Hematopoietic multipotent progenitor cell treated with erythropoietin and hydrocortisone succinate and interleukin-3 and kit ligand, for 15 days (in vitro differentiated cells): ENCODE measurements at regions not wholly inside any gene's neighbourhood (a gene's known extent, or its start where the extent isn't known, plus 50 kb on each side); places are given as distances from the start of the nearest gene placed in this dataset.
"Not testable (repeated sequence)": the region's sequence is repeated elsewhere in the genome, so short reads cannot be mapped to it uniquely, and the experiment has no call there.

Experiments
- DNase-seq: peaks from one replicate; pipeline ENCODE4 v3.0.0-alpha.2; 2015; ENCODE audit warnings: low spot score

- DNase-seq: no peak
Observed at GRCh38 chr4:20122198-20122988, 129.3 kb upstream of the SLIT2 start.

- DNase-seq: no peak
Observed at GRCh38 chr4:20119141-20119540, 132.6 kb upstream of the SLIT2 start.

DNA sequence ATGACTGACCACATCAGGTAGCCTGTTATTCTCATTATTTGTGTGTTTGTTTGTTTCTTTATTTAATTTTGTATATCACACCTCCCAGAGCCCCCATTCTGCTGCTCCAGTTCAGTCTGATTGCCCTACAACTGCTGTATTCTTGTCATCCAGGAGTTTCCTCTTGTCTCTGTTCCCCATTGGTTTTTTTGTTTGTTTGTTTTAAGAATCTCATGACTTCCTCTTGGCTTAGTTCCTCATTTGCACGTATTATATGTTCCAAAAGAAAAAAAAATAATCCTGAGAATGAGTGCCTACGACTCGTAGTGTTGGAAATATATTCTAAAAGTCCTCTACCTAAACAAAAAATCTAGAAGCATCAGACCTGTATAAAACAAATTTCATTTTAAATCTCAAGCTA is 142.3 kb upstream of the SLIT2 start:
- DNase-seq: no peak

DNA sequence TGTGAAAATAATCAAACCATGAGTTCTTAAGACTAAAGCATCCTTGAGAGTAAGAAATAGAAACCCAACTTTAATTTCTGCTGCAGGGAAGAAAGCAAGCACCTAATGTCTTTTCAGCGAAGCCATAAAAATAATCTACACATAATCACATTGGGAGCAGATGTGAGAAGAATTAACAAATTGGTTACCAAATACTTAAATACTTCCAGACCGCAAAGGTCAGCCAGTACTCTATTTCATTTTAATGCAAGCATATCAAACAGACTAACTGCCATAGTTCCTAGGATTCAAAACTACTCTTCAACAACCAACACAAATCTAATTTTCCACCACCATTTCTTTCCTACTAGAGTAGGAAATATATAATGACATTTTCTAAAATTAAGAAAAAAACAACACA is 144.8 kb upstream of the SLIT2 start:
- DNase-seq: no peak

DNA sequence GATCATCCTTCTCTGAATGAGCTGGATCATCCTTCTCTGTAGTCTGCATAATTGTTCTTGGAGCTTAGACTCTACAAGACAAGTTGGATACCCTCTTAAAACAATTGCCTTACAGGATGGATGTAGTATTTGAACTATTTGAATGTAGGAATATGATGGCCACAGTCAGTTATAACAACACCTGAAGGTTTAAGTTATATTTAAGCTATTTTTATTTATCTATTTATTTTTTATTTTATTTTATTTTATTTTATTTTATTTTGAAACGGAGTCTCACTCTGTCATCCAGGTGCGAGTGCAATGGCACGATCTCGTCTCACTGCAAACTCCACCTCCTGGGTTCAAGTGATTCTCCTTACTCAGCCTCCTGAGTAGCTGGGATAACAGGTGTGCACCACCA is 149.9 kb upstream of the SLIT2 start:
- DNase-seq: no peak

- DNase-seq: no peak
Observed at GRCh38 chr4:20096911-20097310, 154.8 kb upstream of the SLIT2 start.

DNA sequence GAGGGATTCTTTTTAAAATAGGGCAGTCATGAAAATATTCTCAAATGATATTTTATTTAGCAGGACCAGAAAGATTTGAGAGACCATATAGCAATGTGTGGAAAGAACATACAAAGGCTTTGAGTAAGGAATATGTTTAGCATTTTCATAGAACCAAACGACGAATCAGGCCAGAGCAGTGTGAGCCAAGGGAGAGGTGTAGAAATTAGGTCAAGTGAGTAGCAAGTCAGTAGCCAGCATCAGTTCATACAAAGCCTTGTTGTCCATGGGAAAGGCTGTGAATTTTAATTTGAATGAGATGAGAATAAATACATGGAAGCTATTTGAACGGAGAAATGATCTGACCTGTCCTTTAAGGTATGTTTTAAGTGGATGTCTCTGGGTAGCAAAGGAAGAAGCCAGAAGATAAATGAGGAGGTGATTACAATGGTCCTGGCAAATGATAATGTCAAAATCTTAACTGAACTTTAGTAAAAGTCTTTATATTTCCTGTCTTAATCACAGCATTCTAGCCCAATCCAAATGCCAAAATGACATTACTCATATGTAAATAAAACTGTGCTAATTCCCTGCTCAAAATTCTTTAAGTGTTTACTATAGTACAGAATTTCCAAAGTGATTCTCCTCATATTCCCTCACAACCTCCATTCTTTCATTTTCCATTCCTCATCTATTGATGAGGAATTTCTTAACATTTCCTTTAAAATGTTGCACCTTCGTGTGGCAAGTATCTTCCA is 155.7 kb upstream of the SLIT2 start:
- no peak for DNase-seq

DNA sequence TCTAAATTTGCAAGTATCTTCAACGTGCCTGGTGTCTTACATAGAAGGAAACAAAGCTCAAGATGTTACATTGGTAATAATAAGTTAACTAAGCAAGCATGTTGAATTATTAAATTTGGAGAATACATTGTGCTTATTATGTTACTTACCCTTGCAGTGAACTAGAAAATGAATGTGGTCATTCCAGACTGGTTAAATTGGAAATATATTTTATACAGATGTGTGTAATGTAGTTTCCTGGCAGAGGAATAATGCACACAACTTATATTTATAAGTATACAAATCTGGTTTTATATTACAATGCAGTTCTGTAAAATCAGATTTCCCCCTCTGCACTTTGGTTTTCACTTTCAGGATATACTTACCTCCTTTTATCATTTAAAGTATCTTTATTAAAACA is 159.9 kb upstream of the SLIT2 start:
- DNase-seq: no peak

GRCh38 chr4:20087522-20087911 is 164.2 kb upstream of the SLIT2 start:
- no peak for DNase-seq

DNA sequence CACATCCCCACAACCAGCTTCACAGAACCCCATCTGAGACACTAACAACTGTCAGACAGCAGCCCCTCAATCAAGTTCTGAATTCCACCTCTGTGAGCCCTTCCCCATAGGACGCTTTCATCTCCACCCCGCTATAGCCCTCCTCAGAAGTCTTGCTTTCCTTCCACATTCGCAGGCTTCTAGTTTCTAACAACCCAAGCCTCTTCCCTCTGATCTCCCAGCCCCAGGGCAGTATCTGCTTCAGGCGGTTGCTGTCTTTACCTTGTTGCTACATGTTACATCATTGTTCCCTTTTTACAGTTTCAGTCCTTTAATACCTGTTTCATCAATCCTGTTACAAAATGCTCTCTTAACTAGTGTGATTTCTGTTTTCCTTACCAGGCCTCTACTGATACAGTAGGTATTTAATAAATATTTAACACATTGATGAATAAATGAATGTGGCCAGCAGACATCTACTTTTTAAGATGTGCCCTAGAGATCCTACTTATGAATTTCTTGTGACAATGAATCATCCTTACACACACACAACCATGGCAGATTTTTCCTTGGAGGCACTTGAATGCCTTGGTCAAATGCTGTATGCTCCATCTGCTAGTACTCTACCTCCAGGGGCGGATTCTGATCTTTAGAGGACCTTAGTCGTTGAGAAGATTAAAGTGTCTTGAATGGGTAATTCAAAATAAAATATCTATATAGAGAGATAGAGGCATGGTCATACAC is 164.7 kb upstream of the SLIT2 start:
- DNase-seq: no peak

DNA sequence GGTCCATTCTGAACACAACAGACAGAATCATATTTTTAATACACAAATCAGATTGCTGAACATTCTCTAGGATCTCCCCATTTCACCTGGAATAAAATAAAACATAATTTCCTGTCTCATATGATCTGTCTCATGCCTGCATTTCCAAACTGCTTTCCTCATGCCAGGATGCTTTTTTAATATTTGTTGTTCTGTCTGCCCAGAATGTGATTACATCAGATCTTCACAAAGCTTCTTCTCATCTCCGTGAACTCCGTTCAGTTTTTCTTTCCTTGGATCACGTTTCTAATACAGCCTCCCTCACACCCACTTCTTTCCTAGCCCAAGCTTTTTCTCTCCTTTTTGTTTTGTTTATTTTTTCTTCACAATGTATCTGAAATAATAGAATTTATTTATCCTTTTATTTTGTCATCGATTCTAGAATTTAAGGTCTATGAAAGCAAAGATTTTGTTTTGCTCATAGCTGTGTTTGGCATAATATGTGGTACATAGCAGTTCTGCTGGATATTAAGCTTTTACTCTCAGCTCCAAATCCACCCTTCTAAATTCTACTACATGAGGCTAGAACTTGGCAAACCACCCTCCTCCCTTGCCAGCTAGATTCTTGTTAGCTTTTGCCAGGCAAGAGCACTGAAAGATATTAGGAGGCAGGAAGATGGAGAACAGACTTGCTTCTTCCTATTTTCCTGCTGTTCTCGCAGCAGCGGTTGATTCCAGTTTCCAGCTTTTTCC is 165.5 kb upstream of the SLIT2 start:
- no peak for DNase-seq

GRCh38 chr4:20085653-20086052 is 166.1 kb upstream of the SLIT2 start:
- DNase-seq: no peak

GRCh38 chr4:20085156-20085555 is 166.5 kb upstream of the SLIT2 start:
- DNase-seq: no peak

DNA sequence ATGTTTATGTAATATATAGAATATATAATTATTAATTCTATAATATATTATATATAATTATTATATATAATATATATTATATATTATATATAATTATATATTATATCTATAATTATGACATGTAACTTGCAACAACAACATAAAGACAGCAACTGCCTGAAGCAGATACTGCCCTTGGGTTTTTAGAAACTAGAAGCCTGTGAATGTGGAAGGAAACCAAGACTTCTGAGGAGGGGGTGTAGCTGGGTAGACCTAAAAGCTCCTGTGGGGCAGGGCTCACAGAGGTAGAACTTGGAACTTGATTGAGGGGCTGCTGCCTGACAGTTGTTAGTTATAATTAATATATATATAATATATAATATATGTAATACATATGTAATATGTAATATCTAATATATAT is 167.2 kb upstream of the SLIT2 start:
- no peak for DNase-seq

- no peak for DNase-seq
Observed at GRCh38 chr4:20078644-20079043, 173.1 kb upstream of the SLIT2 start.

GRCh38 chr4:20075248-20075871 is 176.3 kb upstream of the SLIT2 start:
- no peak for DNase-seq

- DNase-seq: no peak
Observed at GRCh38 chr4:20074450-20074849, 177.3 kb upstream of the SLIT2 start.

GRCh38 chr4:20065952-20066351 is 185.8 kb upstream of the SLIT2 start:
- no peak for DNase-seq

GRCh38 chr4:20062857-20063256 is 188.8 kb upstream of the SLIT2 start:
- DNase-seq: not testable (repeated sequence)

DNA sequence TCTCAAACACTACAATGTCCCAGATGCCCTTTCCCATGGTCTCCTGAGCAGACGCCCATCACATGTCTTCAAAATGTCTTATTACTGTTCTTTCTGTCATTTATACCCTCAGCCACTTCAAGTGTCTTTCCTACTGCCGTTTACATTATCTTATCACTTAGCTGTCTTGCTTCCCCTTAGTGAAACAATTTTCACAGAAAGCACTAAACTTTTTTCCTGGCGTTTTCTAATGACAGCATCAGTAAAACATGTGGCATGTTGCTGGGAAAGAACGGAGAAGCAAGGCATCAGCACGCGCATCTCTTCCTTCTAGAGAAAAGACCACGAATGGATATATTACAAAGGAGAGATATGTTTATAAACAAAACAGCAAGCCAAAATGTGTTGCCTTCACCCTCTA is 189.7 kb upstream of the SLIT2 start:
- no peak for DNase-seq

DNA sequence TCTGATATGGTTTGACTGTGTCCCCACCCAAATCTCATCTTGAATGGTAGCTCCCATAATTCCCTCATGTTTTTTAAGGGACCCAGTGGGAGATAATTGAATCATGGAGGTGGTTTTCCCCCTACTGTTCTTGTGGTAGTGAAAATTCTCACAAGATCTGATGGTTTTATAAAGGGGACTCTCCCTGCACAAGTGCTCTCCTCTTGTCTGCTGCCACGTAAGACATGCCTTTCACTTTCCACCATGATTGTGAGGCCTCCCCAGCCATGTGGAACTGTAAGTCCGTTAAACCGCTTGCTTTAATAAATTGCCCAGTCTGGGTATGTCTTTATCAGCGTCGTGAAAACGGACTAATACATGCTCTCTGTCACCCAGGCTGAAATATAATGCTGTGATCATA is 200.9 kb upstream of the SLIT2 start:
- no peak for DNase-seq

GRCh38 chr4:20049889-20050288 is 201.8 kb upstream of the SLIT2 start:
- no peak for DNase-seq
